SU-DHL-6 (cell line): ENCODE measurements at regions not wholly inside any gene's neighbourhood (a gene's known extent, or its start where the extent isn't known, plus 50 kb on each side); places are given as distances from the start of the nearest gene placed in this dataset.

ENCODE experiments used
- H2AFZ ChIP-seq: fragments of 200-600 bp; sonication (generic); 2 replicates; pipeline ENCODE4 v1.6.1; 2014; ENCODE audit warnings: low read depth, mild to moderate bottlenecking, moderate library complexity, mixed read lengths, antibody characterized with exemption, low read length; ENCODE audit not compliant: severe bottlenecking
- H3F3A ChIP-seq: fragments of 200-600 bp; shearing (Covaris generic); 2 replicates; pipeline ENCODE4 v1.6.0; 2016; ENCODE audit warnings: antibody characterized with exemption, mild to moderate bottlenecking; ENCODE audit not compliant: insufficient read depth
- H3K27ac ChIP-seq: fragments of 200-600 bp; sonication (generic); 2 replicates; pipeline ENCODE4 v1.5.1; 2016; ENCODE audit warnings: low read depth, mild to moderate bottlenecking, low read length, moderate library complexity, mixed read lengths
- H3K27me3 ChIP-seq: fragments of 200-600 bp; sonication (generic), shearing (Covaris generic); 2 replicates; pipeline ENCODE4 v1.6.0; 2014; ENCODE audit warnings: mild to moderate bottlenecking, low read length
- H3K36me3 ChIP-seq: fragments of 200-600 bp; sonication (generic); 2 replicates; pipeline ENCODE4 v1.6.1; 2014; ENCODE audit warnings: mild to moderate bottlenecking, low read length, mixed read lengths
- H3K4me2 ChIP-seq: fragments of 300-600, 200-600 bp; shearing (Covaris generic), sonication (generic); 2 replicates; pipeline ENCODE4 v1.6.0; 2014; ENCODE audit warnings: low read length, low read depth, mild to moderate bottlenecking; ENCODE audit not compliant: poor library complexity, severe bottlenecking
- H3K4me3 ChIP-seq: fragments of 200-600 bp; sonication (generic); 2 replicates; pipeline ENCODE4 v1.5.1; 2014; ENCODE audit warnings: antibody characterized with exemption, low read length, mild to moderate bottlenecking, mixed read lengths; ENCODE audit not compliant: insufficient read depth, poor library complexity, severe bottlenecking
- H3K79me2 ChIP-seq: fragments of 200-600 bp; sonication (generic); 2 replicates; pipeline ENCODE4 v1.6.1; 2014; ENCODE audit warnings: mild to moderate bottlenecking, low read length, moderate library complexity; ENCODE audit not compliant: insufficient read depth
- H3K9ac ChIP-seq: fragments of 200-600 bp; sonication (generic); 2 replicates; pipeline ENCODE4 v1.7.0; 2014; ENCODE audit warnings: mild to moderate bottlenecking, low read length
- H3K9me2 ChIP-seq: fragments of 200-600 bp; sonication (generic); replicated peaks from 2 replicates; pipeline ENCODE4 v1.6.1; 2014; ENCODE audit warnings: low read length; ENCODE audit not compliant: insufficient read depth
- H3K9me3 ChIP-seq: fragments of 200-600 bp; sonication (generic); 2 replicates; pipeline ENCODE4 v1.6.1; 2014; ENCODE audit warnings: low read length, mixed read lengths; ENCODE audit not compliant: insufficient read depth
- H4K20me1 ChIP-seq: fragments of 200-600 bp; sonication (generic); 2 replicates; pipeline ENCODE4 v1.6.1; 2014; ENCODE audit warnings: low read depth, mild to moderate bottlenecking, antibody characterized with exemption, low read length, moderate library complexity, mixed read lengths
- CTCF ChIP-seq: fragments of 200-600 bp; sonication (generic); IDR thresholded peaks from one replicate; pipeline ENCODE4 v1.5.1; 2017; ENCODE audit warnings: antibody characterized with exemption, mild to moderate bottlenecking, low read length, moderate library complexity; ENCODE audit not compliant: insufficient read depth, poor library complexity, severe bottlenecking
- EZH2phosphoT487 ChIP-seq: fragments of 200-600 bp; sonication (generic), shearing (Covaris generic); conservative IDR thresholded peaks from 2 replicates; pipeline ENCODE4 v1.6.1; 2018; ENCODE audit warnings: mild to moderate bottlenecking, antibody characterized with exemption, low read length, moderate library complexity, mixed read lengths

DNA sequence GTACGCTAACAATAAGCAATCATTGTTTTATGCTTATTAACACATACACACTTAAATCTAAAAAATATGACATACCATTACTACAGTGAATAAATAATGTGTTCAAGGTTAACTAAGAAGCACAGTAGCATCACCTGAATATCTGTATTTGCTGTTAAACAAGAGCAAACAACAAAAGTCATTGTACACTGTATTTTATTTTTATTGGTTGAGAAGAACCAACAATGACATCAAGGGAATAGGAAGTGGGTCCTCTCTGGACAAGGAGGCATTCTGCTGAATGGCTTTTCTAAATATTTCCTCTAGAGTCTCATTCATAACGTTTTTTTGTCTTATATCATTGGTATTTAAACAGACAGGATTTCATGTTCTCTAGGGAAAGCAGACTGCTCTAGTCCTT, 460.4 kb downstream of the CDH9 start:
- Histone ChIP-seq H3K27ac (no peak overlapping the region), H3F3A (no peaks in the 10 kb centered on the region)
- TF ChIP-seq EZH2phosphoT487 (no peak), CTCF (no peak)

DNA sequence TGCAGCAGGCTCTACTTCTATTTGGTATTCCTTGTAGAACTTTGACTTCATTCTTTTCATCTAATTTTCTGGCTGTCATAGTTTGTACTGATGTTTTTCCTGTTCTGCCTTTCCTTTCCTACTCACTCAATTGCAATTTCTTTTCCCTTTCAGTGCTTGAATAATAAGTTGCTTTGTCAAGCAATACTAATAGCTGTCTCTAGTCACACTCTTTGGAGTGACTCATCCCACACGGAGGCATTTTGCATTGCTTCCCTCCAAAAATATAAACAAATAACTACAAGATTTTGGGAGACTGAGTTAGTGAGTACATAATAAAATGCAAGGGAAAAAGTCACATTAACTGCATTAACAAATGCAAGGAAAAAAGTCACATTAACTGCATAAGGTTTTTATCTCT, 465.9 kb downstream of the CDH9 start:
- H3F3A ChIP-seq = no peaks in the 10 kb centered on the region
- H3K4me2 ChIP-seq = no peak overlapping the region
- no peaks in the 10 kb centered on the region for H3K36me3 ChIP-seq
- H3K79me2 ChIP-seq = no peaks in the 10 kb centered on the region
- no peak overlapping the region for H3K4me3 ChIP-seq
- H2AFZ ChIP-seq = peak overlapping the region; percentile 6
- no peak overlapping the region for H3K9ac ChIP-seq
- no peak overlapping the region for H3K27ac ChIP-seq
- H3K27me3 ChIP-seq = no peaks in the 10 kb centered on the region
- no peaks in the 10 kb centered on the region for H4K20me1 ChIP-seq
- no peaks in the 10 kb centered on the region for H3K9me2 ChIP-seq
- no peak for TF ChIP-seq EZH2phosphoT487
- no peak for TF ChIP-seq CTCF
- H3K9me3 ChIP-seq = no peaks in the 10 kb centered on the region

More for the DNA sequence above, 460.4 kb downstream of the CDH9 start:
- H2AFZ ChIP-seq = peak overlapping the region; percentile 23
- H3K36me3 ChIP-seq = no peaks in the 10 kb centered on the region
- H4K20me1 ChIP-seq = no peaks in the 10 kb centered on the region
- H3K4me3 ChIP-seq = no peak overlapping the region
- H3K9me3 ChIP-seq = no peaks in the 10 kb centered on the region
- no peak overlapping the region for H3K9ac ChIP-seq
- H3K79me2 ChIP-seq = no peaks in the 10 kb centered on the region
- H3K9me2 ChIP-seq = no peaks in the 10 kb centered on the region
- no peak overlapping the region for H3K4me2 ChIP-seq
- no peaks in the 10 kb centered on the region for H3K27me3 ChIP-seq

DNA sequence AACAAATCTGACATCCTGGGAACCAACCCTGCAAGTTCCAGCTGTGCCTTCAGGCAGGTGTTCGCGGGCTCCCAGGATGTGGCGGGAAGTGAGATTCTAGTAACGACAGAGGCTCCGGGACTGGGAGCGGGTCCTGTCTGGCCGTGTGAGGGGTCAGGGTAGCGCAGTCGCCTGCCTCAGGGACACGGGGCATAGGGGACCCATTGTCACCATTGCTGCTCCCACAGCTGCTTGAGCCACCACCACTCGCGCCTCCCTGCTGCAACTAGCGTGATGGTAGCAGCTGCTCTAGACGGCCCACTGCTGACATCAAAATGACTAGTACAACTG, 468.5 kb downstream of the CDH9 start:
- no peaks in the 10 kb centered on the region for H3K9me3 ChIP-seq
- H3K4me2 ChIP-seq = no peak overlapping the region
- no peaks in the 10 kb centered on the region for H3K79me2 ChIP-seq
- H3K27me3 ChIP-seq = no peaks in the 10 kb centered on the region
- no peak overlapping the region for H3K4me3 ChIP-seq
- no peaks in the 10 kb centered on the region for H3K9me2 ChIP-seq
- no peaks in the 10 kb centered on the region for H3F3A ChIP-seq
- TF ChIP-seq EZH2phosphoT487 (no peak), CTCF (no peak)
- no peak overlapping the region for H3K27ac ChIP-seq
- H3K9ac ChIP-seq = no peak overlapping the region
- no peak overlapping the region for H2AFZ ChIP-seq
- H4K20me1 ChIP-seq = no peaks in the 10 kb centered on the region
- H3K36me3 ChIP-seq = no peaks in the 10 kb centered on the region
